CD14-positive monocyte (primary cell): ENCODE measurements at regions not wholly inside any gene's neighbourhood (a gene's known extent, or its start where the extent isn't known, plus 50 kb on each side); places are given as distances from the start of the nearest gene placed in this dataset.

Experiments used
- DNase-seq, 3 donors: peaks; one replicate each; pipeline ENCODE4 v3.0.0-alpha.2; 2011 to 2022
- H2AFZ ChIP-seq: 2 replicates; pipeline ENCODE4 v1.6.0; 2012; ENCODE audit warnings: mild to moderate bottlenecking, low read depth, low read length, inconsistent platforms; ENCODE audit not compliant: insufficient read depth, poor library complexity, severe bottlenecking
- H3K27ac ChIP-seq, 2 donors: 1 replicate in 1 of 2; 2 replicates in 1 of 2; pipeline ENCODE4 v1.5.1; 2012 to 2013; ENCODE audit warnings: low read length in 2 of 2, control low read depth in 1 of 2, inconsistent platforms in 1 of 2, low read depth in 1 of 2, mild to moderate bottlenecking in 1 of 2
- H3K27me3 ChIP-seq, 2 donors: one replicate each; pipeline versions ENCODE4 v1.6.0 to v1.6.1; 2011 to 2013; ENCODE audit warnings: low read length in 2 of 2; ENCODE audit not compliant: control insufficient read depth in 2 of 2, insufficient read depth in 2 of 2
- H3K36me3 ChIP-seq, 2 donors: replicated peaks in 1 of 2; 1 replicate in 1 of 2; 2 replicates in 1 of 2; pipeline versions ENCODE4 v1.5.1 to v1.6.1; 2012 to 2013; ENCODE audit warnings: low read length in 2 of 2, control low read depth in 1 of 2, inconsistent platforms in 1 of 2, mild to moderate bottlenecking in 1 of 2; ENCODE audit not compliant: insufficient read depth in 2 of 2, control insufficient read depth in 1 of 2
- H3K4me1 ChIP-seq, 2 donors: 1 replicate in 1 of 2; 2 replicates in 1 of 2; pipeline versions ENCODE4 v1.5.1 to v1.6.1; 2012 to 2013; ENCODE audit warnings: low read length in 2 of 2, control low read depth in 1 of 2, inconsistent platforms in 1 of 2, mild to moderate bottlenecking in 1 of 2, moderate library complexity in 1 of 2; ENCODE audit not compliant: insufficient read depth in 2 of 2, control insufficient read depth in 1 of 2
- H3K4me2 ChIP-seq: replicated peaks from 2 replicates; pipeline ENCODE3; 2012; ENCODE audit warnings: low read length, moderate library complexity, mild to moderate bottlenecking; ENCODE audit not compliant: poor library complexity, severe bottlenecking; ENCODE audit errors: extremely low read depth
- H3K4me3 ChIP-seq, 3 experiments: fragments of 200-600 bp in 1 of 3; sonication (generic) in 1 of 3; replicated peaks in 1 of 3; 1 replicate in 2 of 3; 2 replicates in 1 of 3; pipeline ENCODE4 v1.5.1; 2011 to 2013; ENCODE audit warnings: low read length in 3 of 3, mild to moderate bottlenecking in 3 of 3, control low read depth in 2 of 3, low read depth in 2 of 3, inconsistent platforms in 1 of 3, moderate library complexity in 1 of 3
- H3K79me2 ChIP-seq: 2 replicates; pipeline ENCODE4 v1.6.0; 2012; ENCODE audit warnings: mild to moderate bottlenecking, control low read depth, inconsistent platforms, low read length, moderate library complexity; ENCODE audit not compliant: insufficient read depth
- H3K9ac ChIP-seq: 2 replicates; pipeline ENCODE4 v1.6.0; 2017; ENCODE audit warnings: low read length, mild to moderate bottlenecking; ENCODE audit not compliant: insufficient read depth, poor library complexity, severe bottlenecking
- H3K9me3 ChIP-seq, 2 donors: replicated peaks in 1 of 2; 1 replicate in 1 of 2; 2 replicates in 1 of 2; pipeline versions ENCODE4 v1.5.1 to v1.6.1; 2012 to 2013; ENCODE audit warnings: low read length in 2 of 2, control low read depth in 1 of 2; ENCODE audit not compliant: control insufficient read depth in 1 of 2, insufficient read depth in 1 of 2
- H4K20me1 ChIP-seq: 2 replicates; pipeline ENCODE4 v1.6.0; 2012; ENCODE audit warnings: mild to moderate bottlenecking, low read length, control low read depth, moderate library complexity; ENCODE audit not compliant: insufficient read depth
- H3K27ac Mint-ChIP-seq, 7 donors: one replicate each; pipeline ENCODE4 v1.8.0; 2020; ENCODE audit warnings: mild to moderate bottlenecking in 7 of 7, mixed read lengths in 7 of 7, moderate library complexity in 6 of 7, inconsistent platforms in 2 of 7
- H3K27me3 Mint-ChIP-seq, 3 donors: one replicate each; pipeline ENCODE4 v1.8.0; 2021 to 2022; ENCODE audit warnings: low read depth in 3 of 3, mild to moderate bottlenecking in 3 of 3, mixed read lengths in 3 of 3, moderate library complexity in 3 of 3, inconsistent platforms in 1 of 3
- H3K36me3 Mint-ChIP-seq, 2 donors: one replicate each; pipeline ENCODE4 v1.8.0; 2020; ENCODE audit warnings: mixed read lengths in 2 of 2, inconsistent platforms in 1 of 2, mild to moderate bottlenecking in 1 of 2
- H3K4me1 Mint-ChIP-seq: one replicate; pipeline ENCODE4 v1.8.0; 2020; ENCODE audit warnings: mild to moderate bottlenecking, mixed read lengths
- H3K4me3 Mint-ChIP-seq, 2 donors: one replicate each; pipeline ENCODE4 v1.8.0; 2020; ENCODE audit warnings: mild to moderate bottlenecking in 2 of 2, mixed read lengths in 2 of 2, moderate library complexity in 1 of 2
- H3K9me3 Mint-ChIP-seq, 7 donors: one replicate each; pipeline ENCODE4 v1.8.0; 2020 to 2022; ENCODE audit warnings: mixed read lengths in 7 of 7, mild to moderate bottlenecking in 6 of 7, moderate library complexity in 6 of 7, inconsistent platforms in 2 of 7
- CTCF ChIP-seq: fragments of 200-600 bp; IDR thresholded peaks from one replicate; pipeline ENCODE4 v1.8.0; 2022; ENCODE audit warnings: antibody characterized with exemption, mild to moderate bottlenecking
- WGBS: methylation state at CpG from one replicate; pipeline ENCODE4 v1.1.5; 2013; ENCODE audit warnings: missing lambda C conversion rate; ENCODE audit not compliant: insufficient coverage; 5-methylcytosine and 5-hydroxymethylcytosine counted together
- intact Hi-C, 2 donors: fragments of 100-400 bp; cut with micrococcal nuclease; formaldehyde crosslinking; loops; one replicate each; pipeline versions ENCODE4 v1.15.0 to v1.15.1; 2023

- H3K4me2 ChIP-seq = no peak overlapping the region
- H3K27ac Mint-ChIP-seq = no peak overlapping the region
- H3K4me3 Mint-ChIP-seq = no peak overlapping the region
- no peak overlapping the region for H3K27ac ChIP-seq
- peaks cover 0 to 5% of the 10 kb centered on the region in 2 donors for H3K9me3 ChIP-seq
- no peak overlapping the region for H3K4me3 ChIP-seq
- no peaks in the 10 kb centered on the region for H3K4me1 Mint-ChIP-seq
- H3K36me3 ChIP-seq = no peaks in the 10 kb centered on the region
- no peaks in the 10 kb centered on the region for H3K36me3 Mint-ChIP-seq
- no peak for DNase-seq
- no peaks in the 10 kb centered on the region for H3K4me1 ChIP-seq
- no peaks in the 10 kb centered on the region for H4K20me1 ChIP-seq
- peaks cover 0 to 2% (median 2%) of the 10 kb centered on the region in 3 donors for H3K27me3 Mint-ChIP-seq
- H3K79me2 ChIP-seq = no peaks in the 10 kb centered on the region
- H3K9ac ChIP-seq = no peak overlapping the region
- peaks cover 0 to 6% (median 0%) of the 10 kb centered on the region in 7 donors for H3K9me3 Mint-ChIP-seq
- no peaks in the 10 kb centered on the region for H3K27me3 ChIP-seq
- intact Hi-C loops = no loop called here
- WGBS = no CpG with 5 or more reads among the region's 3 CpGs
- H2AFZ ChIP-seq = no peak overlapping the region
- TF ChIP-seq CTCF = no peak
Measured at GRCh38 chr6:54595844-54596243, 250.7 kb upstream of the FAM83B start.

GRCh38 chr6:54598787-54599313 lies 247.7 kb upstream of the FAM83B start:
- H3K36me3 Mint-ChIP-seq = no peaks in the 10 kb centered on the region
- H3K27me3 Mint-ChIP-seq = peaks cover 0 to 2% (median 2%) of the 10 kb centered on the region in 3 donors
- DNase-seq = no peak
- Histone ChIP-seq H3K9me3 (peaks cover 0 to 2% of the 10 kb centered on the region in 2 donors), H3K27me3 (no peaks in the 10 kb centered on the region), H3K4me3 (no peak overlapping the region), H3K4me2 (no peak overlapping the region), H3K79me2 (no peaks in the 10 kb centered on the region), H3K27ac (no peak overlapping the region), H2AFZ (no peak overlapping the region), H3K36me3 (no peaks in the 10 kb centered on the region), H3K9ac (no peak overlapping the region), H4K20me1 (no peaks in the 10 kb centered on the region), H3K4me1 (no peaks in the 10 kb centered on the region)
- intact Hi-C loops = no loop called here
- no CpG with 5 or more reads among the region's 5 CpGs for WGBS
- peaks cover 0 to 3% (median 0%) of the 10 kb centered on the region in 7 donors for H3K9me3 Mint-ChIP-seq
- no peak overlapping the region for H3K4me3 Mint-ChIP-seq
- H3K4me1 Mint-ChIP-seq = no peaks in the 10 kb centered on the region
- no peak overlapping the region for H3K27ac Mint-ChIP-seq
- TF ChIP-seq CTCF = no peak
